Forelimb muscle (tissue), 1 donor: ENCODE measurements at regions not wholly inside any gene's neighbourhood (a gene's known extent, or its start where the extent isn't known, plus 50 kb on each side); places are given as distances from the start of the nearest gene placed in this dataset.
"Not testable (repeated sequence)": the region's sequence is repeated elsewhere in the genome, so short reads cannot be mapped to it uniquely, and the experiment has no call there.

Experiments used
- DNase-seq: peaks from one replicate; pipeline ENCODE4 v3.0.0-alpha.2; 2013; ENCODE audit warnings: low read depth

- no peak for DNase-seq
Measured at GRCh38 chr12:97616946-97617345, 154.3 kb downstream of the RMST start.

DNA sequence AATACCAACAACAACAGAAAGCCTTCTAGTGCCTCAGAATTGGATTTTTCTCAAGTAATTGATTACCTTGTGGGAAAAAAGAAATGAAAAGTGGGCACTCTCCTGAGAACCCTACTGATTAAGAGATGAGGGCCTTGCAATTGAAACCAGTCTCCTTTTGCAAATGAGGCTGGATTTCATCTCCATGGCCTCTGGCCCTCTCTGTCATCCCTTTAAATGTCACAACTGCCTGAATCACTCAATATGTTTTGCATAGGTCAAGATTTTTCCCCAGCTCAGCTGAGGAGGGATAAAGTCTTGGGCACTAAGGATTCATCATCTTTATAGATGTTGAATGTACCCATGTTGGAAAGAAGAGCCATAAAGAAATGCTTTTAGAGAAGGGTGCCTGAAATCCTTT, 166.4 kb downstream of the RMST start:
- no peak for DNase-seq

DNA sequence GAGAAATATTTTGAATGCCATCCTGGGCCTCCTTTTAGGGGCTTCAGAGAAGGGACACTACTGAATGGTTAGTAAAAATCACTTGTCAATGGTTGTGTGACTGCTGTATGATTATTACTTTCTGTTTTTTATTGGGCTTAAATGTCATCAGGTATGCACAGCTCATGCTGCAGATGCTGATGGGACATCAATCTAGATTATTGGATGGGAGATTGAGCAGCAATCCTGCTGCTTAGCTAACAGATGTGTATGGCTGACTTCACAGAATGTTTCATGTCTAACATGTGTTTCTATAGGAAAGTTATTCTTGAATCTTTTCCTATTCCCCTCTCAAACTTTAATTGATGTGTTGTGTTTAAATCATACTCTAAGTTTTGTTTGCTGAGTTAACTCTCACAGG, 166.8 kb downstream of the RMST start:
- DNase-seq, result no peak

DNA sequence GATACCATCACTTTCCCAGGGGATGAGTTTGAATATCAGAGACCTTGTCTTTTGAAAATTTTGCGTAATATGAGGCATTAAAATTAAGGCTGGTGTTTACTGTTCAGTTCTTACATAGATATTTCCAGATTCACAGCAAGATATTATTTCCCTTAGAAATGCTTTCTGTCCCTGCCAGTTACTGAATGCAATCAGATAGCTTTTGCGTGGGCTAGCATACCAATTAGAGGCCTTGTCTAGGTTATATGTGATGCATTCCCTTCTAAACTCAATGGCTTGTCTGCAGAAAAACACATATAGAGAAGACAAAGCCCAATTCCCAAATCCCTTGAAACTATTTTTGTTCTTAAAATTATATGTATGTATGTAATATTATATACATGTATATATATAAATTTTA, 167.8 kb downstream of the RMST start:
- DNase-seq, result no peak

DNA sequence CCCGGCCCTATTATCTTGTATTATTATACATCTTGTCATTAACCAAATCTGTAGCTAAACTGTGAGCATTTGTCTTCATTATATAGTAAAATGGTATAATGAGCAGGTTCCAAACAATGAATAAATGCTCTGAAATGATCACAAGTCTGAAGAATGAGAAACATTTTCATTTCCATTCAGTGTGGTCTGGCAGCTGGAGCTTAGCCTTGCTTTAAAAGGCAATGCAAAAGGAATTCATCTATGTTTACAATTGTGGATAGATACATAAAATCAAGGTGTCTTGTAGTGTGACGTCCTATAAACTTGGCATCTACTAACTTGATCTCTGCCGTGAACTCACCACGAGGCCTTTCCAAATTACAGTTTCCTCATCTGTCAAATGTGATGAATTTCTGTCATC, 168.3 kb downstream of the RMST start:
- DNase-seq, result no peak

DNA sequence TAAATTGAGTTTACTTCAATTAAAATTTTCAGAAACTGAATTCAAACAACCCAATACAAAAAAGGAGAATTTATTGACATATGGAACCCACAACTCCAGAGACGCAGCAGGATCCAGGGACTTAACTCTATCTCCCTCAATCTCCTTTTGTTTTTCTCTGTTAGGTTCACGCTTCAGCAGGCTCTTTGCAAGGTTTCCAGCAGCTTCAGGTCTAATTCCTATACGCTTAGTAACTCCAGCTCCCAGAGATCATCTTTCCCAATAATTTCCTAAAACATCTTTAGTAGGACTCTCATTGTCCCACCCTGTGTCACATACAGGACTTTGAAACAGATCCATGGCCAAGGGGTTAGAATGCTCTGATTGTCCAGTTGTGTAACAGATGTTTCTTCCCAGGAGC, 175.2 kb downstream of the RMST start:
- DNase-seq, result no peak

DNA sequence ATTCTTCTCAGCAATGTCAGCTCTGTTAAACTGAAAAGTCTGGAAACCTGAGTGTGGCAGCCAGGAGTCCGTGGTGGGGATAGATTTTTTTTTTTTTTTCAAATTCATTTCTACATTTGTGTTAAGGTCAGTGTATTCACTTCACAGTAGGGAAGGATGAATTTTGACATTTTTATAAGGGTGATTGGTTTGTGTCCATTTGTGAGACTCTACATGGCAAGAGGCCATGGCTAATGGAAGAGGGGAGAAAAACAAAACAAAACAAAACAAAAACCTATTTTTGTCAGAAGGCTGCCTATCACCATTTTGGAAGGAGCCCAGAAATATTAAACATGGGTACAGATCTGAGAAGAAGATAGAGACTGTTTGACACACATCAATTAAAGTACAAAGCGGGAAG, 176.1 kb downstream of the RMST start:
- DNase-seq, result no peak

GRCh38 chr12:97639702-97640101, 177.1 kb downstream of the RMST start:
- DNase-seq, result no peak

- no peak for DNase-seq
Measured at GRCh38 chr12:97640826-97641225, 178.2 kb downstream of the RMST start.

DNA sequence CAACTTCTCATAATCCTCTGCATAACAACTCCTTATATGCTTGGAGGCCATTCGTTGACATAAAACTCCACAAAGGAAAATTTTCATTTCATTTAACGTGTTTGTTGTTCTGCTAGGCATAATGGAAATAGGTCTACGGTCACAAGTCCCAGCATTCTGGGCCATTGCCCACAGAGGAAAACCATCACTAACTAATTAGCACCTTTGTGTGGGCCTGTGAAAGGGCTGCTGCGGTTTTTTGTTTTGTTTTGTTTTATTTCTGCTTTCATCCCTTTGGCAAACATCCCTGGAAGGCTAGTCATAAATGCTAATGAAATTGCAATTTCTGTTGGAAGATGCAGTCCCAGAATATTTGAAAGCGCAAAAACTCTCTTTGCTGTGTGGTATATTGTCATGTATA, 180.3 kb downstream of the RMST start:
- no peak for DNase-seq

- DNase-seq, result no peak
Measured at GRCh38 chr12:97643924-97644323, 181.3 kb downstream of the RMST start.

DNA sequence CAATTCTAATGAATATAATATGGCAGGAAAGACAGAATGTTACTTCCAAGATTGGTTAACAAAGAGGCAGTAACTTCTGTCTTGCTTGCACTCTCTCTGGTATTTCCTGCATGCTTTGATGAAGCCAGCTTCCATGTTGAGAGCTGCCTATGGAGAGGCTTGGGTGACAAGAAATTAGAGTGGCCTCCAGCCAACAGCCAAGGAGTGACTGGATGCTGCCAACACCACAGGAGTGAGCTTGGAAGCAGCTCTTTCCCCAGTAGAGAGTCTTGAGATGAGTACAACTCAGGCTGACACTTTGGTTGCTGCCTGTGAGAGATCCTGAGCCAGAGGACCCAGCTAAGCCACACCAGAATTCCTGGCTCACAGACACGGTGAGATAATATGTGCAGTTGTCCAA, 183.1 kb downstream of the RMST start:
- no peak for DNase-seq

DNA sequence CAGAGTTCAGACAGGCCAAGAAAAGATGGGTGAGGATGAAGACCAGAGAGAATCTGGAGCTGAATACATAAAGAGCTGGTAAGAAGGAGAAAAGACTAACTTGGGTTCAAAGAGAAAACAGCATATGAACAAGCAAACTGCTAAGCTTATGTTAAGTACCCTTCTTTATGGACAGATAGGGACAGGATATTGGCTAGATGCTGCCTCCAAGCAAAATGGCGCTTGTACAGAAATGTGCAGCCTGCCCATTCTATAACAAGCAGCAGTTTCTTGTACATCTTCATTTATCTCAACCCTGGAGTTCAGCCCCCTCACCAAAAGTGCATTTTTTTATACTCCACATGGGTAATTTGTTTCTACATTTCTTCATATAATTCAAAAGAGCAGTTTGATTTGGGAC, 184.5 kb downstream of the RMST start:
- no peak for DNase-seq

DNA sequence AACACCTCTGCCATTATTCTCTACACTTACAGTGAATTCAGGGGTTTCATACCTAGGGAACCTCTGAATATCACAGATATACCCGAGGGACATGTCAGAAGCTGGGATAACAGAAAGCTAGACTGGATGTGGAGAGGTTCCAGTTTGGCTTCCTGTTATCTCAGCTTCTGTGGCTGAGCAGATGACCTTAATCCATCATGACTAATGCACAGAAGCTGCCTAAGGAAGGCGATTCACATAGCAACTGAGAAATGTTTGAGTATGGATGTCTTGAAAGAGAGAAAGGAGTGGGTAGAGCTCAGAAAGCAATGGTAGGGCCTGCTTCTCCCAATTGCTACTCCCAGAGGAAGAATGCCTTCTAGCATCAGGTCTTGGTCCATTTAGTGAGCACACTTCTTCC, 187.6 kb downstream of the RMST start:
- DNase-seq, result no peak

GRCh38 chr12:97656548-97656947, 193.9 kb downstream of the RMST start:
- not testable (repeated sequence) for DNase-seq

GRCh38 chr12:97659117-97659880, 196.7 kb downstream of the RMST start:
- DNase-seq, result no peak

GRCh38 chr12:97666263-97666662, 203.7 kb downstream of the RMST start:
- DNase-seq, result no peak

- DNase-seq, result no peak
Measured at GRCh38 chr12:97672870-97673269, 210.3 kb downstream of the RMST start.

DNA sequence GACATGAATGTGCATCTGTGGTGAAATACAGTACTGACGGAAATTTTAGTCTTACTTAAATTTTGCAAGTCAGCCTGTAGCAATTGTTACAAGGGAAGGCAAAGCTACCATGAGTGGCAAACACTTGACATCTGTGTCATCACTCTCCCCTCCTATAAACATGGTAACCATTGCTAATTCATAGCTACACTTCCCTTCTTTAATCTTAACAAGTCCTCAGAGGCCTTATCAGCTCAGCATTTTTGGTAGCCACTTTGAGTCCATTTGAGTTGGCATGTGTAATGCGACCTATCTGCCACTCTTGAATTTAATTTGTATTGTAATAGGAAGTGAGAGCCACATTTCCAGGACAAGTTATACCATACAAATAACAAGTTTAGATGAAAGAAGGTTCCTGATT, 218.1 kb downstream of the RMST start:
- no peak for DNase-seq

- no peak for DNase-seq
Measured at GRCh38 chr12:97681612-97682504, 219.3 kb downstream of the RMST start.

- DNase-seq, result no peak
Measured at GRCh38 chr12:97685360-97685759, 222.8 kb downstream of the RMST start.

DNA sequence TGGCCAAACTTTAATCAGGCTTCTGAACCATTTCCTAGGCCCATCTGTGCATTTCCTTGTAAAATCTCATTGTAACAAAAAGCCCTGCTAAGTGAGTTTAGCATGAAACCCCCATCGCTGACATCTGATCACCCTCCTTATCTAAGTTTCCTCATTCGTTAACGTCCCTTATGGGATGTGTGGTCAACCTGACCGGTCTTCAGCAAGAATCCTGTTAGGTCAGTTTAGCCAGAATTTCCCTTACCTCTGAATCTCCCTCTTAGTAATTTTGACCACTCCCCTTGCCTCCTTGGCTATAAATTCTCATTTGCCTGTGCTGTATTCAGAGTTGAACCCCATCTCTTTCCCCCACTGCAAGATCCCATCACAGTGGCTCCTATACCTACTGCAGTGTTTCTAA, 239.3 kb downstream of the RMST start:
- no peak for DNase-seq

GRCh38 chr12:97711392-97711791, 248.8 kb downstream of the RMST start:
- DNase-seq, result no peak
